ENCODE measurements at regions not wholly inside any gene's neighbourhood (a gene's known extent, or its start where the extent isn't known, plus 50 kb on each side); places are given as distances from the start of the nearest gene placed in this dataset.

GRCh38 chr7:116382375-116382774 is 117.2 kb upstream of the CAV2 start:
- no peak for DNase-seq (ENCODE audit: low spot score)
- no peak overlapping the region for H3K4me2 ChIP-seq (ENCODE audit: low read length)
- no peaks in the 10 kb centered on the region for H3K9me3 ChIP-seq (ENCODE audit: low read length)
- no peaks in the 10 kb centered on the region for H3K79me2 ChIP-seq (ENCODE audit: insufficient read depth, low read depth, low read length)
- no peaks in the 10 kb centered on the region for H3K9me2 ChIP-seq (ENCODE audit: insufficient read depth, low read length)
- no peak overlapping the region for H3K4me3 ChIP-seq (ENCODE audit: low read depth, low read length, poor library complexity, severe bottlenecking)
- no peaks in the 10 kb centered on the region for H3K4me1 ChIP-seq (ENCODE audit: insufficient read depth, low read length, poor library complexity, severe bottlenecking)
- no peak overlapping the region for H3K27ac ChIP-seq (ENCODE audit: low read depth, low read length, poor library complexity, severe bottlenecking)
- TF ChIP-seq, protein P1, sequence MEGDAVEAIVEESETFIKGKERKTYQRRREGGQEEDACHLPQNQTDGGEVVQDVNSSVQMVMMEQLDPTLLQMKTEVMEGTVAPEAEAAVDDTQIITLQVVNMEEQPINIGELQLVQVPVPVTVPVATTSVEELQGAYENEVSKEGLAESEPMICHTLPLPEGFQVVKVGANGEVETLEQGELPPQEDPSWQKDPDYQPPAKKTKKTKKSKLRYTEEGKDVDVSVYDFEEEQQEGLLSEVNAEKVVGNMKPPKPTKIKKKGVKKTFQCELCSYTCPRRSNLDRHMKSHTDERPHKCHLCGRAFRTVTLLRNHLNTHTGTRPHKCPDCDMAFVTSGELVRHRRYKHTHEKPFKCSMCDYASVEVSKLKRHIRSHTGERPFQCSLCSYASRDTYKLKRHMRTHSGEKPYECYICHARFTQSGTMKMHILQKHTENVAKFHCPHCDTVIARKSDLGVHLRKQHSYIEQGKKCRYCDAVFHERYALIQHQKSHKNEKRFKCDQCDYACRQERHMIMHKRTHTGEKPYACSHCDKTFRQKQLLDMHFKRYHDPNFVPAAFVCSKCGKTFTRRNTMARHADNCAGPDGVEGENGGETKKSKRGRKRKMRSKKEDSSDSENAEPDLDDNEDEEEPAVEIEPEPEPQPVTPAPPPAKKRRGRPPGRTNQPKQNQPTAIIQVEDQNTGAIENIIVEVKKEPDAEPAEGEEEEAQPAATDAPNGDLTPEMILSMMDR (conservative IDR thresholded peaks at IDR 0.05; ENCODE audit: low read length) = no peak
- no peak for TF ChIP-seq EZH2phosphoT487 (IDR thresholded peaks at IDR 0.05; ENCODE audit: borderline replicate concordance, low read depth, low read length)
- BruUV-seq (replicated peaks) = no TSS peak
- CTCF ChIA-PET (ENCODE audit: unreplicated experiment) = no interaction called here
- intact Hi-C loops (cut with micrococcal nuclease; ENCODE audit: unreplicated experiment) = no loop called here
- no peaks in the 10 kb centered on the region for H3K36me3 ChIP-seq (ENCODE audit: insufficient read depth, low read length)
- POLR2A ChIA-PET = interaction anchor here (0.7 kb wide), 1 partner anchor 31 kb away, joined by 4 read pairs; no protein-coding TSS in a partner anchor
- no peak overlapping the region for H2AFZ ChIP-seq (ENCODE audit: low read length)
- H4K20me1 ChIP-seq (ENCODE audit: insufficient read depth, low read length) = no peaks in the 10 kb centered on the region

GRCh38 chr7:116384936-116385635 is 114.5 kb upstream of the CAV2 start:
- no TSS peak for BruUV-seq (replicated peaks)
- Histone ChIP-seq H3K4me1 (ENCODE audit: insufficient read depth, low read length, poor library complexity, severe bottlenecking) (no peaks in the 10 kb centered on the region), H3K27ac (ENCODE audit: low read depth, low read length, poor library complexity, severe bottlenecking) (no peak overlapping the region), H3K9me2 (ENCODE audit: insufficient read depth, low read length) (no peaks in the 10 kb centered on the region), H4K20me1 (ENCODE audit: insufficient read depth, low read length) (no peaks in the 10 kb centered on the region), H3K9me3 (ENCODE audit: low read length) (no peaks in the 10 kb centered on the region), H3K79me2 (ENCODE audit: insufficient read depth, low read depth, low read length) (no peaks in the 10 kb centered on the region), H3K4me3 (ENCODE audit: low read depth, low read length, poor library complexity, severe bottlenecking) (no peak overlapping the region), H3K36me3 (ENCODE audit: insufficient read depth, low read length) (no peaks in the 10 kb centered on the region), H2AFZ (ENCODE audit: low read length) (no peak overlapping the region), H3K4me2 (ENCODE audit: low read length) (no peak overlapping the region)
- ChIA-PET POLR2A (no interaction called here), CTCF (ENCODE audit: unreplicated experiment) (no interaction called here)
- TF ChIP-seq, protein P1 (conservative IDR thresholded peaks at IDR 0.05; ENCODE audit: low read length) = no peak
- no peak for TF ChIP-seq EZH2phosphoT487 (IDR thresholded peaks at IDR 0.05; ENCODE audit: borderline replicate concordance, low read depth, low read length)
- intact Hi-C loops (cut with micrococcal nuclease; ENCODE audit: unreplicated experiment) = no loop called here
- no peak for DNase-seq (ENCODE audit: low spot score)

- Histone ChIP-seq H3K36me3 (ENCODE audit: insufficient read depth, low read length) (no peaks in the 10 kb centered on the region), H3K9me3 (ENCODE audit: low read length) (no peaks in the 10 kb centered on the region), H3K9me2 (ENCODE audit: insufficient read depth, low read length) (no peaks in the 10 kb centered on the region), H3K79me2 (ENCODE audit: insufficient read depth, low read depth, low read length) (no peaks in the 10 kb centered on the region), H3K4me3 (ENCODE audit: low read depth, low read length, poor library complexity, severe bottlenecking) (no peak overlapping the region), H3K4me1 (ENCODE audit: insufficient read depth, low read length, poor library complexity, severe bottlenecking) (no peaks in the 10 kb centered on the region), H3K4me2 (ENCODE audit: low read length) (no peak overlapping the region), H2AFZ (ENCODE audit: low read length) (no peak overlapping the region), H4K20me1 (ENCODE audit: insufficient read depth, low read length) (no peaks in the 10 kb centered on the region), H3K27ac (ENCODE audit: low read depth, low read length, poor library complexity, severe bottlenecking) (no peak overlapping the region)
- CTCF ChIA-PET (ENCODE audit: unreplicated experiment) = no interaction called here
- intact Hi-C loops (cut with micrococcal nuclease; ENCODE audit: unreplicated experiment) = no loop called here
- BruUV-seq (replicated peaks) = no TSS peak
- TF ChIP-seq EZH2phosphoT487 (IDR thresholded peaks at IDR 0.05; ENCODE audit: borderline replicate concordance, low read depth, low read length) = no peak
- TF ChIP-seq, protein P1 (conservative IDR thresholded peaks at IDR 0.05; ENCODE audit: low read length) = no peak
- no peak for DNase-seq (ENCODE audit: low spot score)
- POLR2A ChIA-PET = no interaction called here
Observed at GRCh38 chr7:116386674-116387073, 112.9 kb upstream of the CAV2 start.

All from OCI-LY7 (cell line).